MM.1S (cell line): ENCODE measurements at regions not wholly inside any gene's neighbourhood (a gene's known extent, or its start where the extent isn't known, plus 50 kb on each side); places are given as distances from the start of the nearest gene placed in this dataset.

Experiments used
- DNase-seq: peaks from one replicate; pipeline ENCODE4 v3.0.0-alpha.2; 2015
- H2AFZ ChIP-seq: fragments of 300-600 bp; sonication (generic); 2 replicates; pipeline ENCODE4 v1.6.0; 2016; ENCODE audit warnings: antibody characterized with exemption, low read length
- H3F3A ChIP-seq: fragments of 300-600 bp; sonication (generic); 2 replicates; pipeline ENCODE4 v1.6.1; 2016; ENCODE audit warnings: mild to moderate bottlenecking, antibody characterized with exemption, low read length, moderate library complexity, mixed read lengths; ENCODE audit not compliant: insufficient read depth
- H3K27ac ChIP-seq: fragments of 300-600 bp; sonication (generic); 2 replicates; pipeline ENCODE4 v1.5.1; 2016; ENCODE audit warnings: mild to moderate bottlenecking, low read length
- H3K27me3 ChIP-seq: fragments of 300-600 bp; sonication (generic); replicated peaks from 2 replicates; pipeline ENCODE4 v1.6.0; 2016; ENCODE audit warnings: low read length; ENCODE audit not compliant: insufficient read depth
- H3K36me3 ChIP-seq: fragments of 300-600 bp; sonication (generic); replicated peaks from 2 replicates; pipeline ENCODE4 v1.6.1; 2016; ENCODE audit warnings: mild to moderate bottlenecking, low read length, mixed read lengths; ENCODE audit not compliant: insufficient read depth
- H3K4me1 ChIP-seq: fragments of 300-600 bp; sonication (generic); 2 replicates; pipeline ENCODE4 v1.6.1; 2016; ENCODE audit warnings: low read length, mixed read lengths
- H3K4me2 ChIP-seq: fragments of 300-600 bp; sonication (generic); 2 replicates; pipeline ENCODE4 v1.6.0; 2016; ENCODE audit warnings: low read depth, low read length
- H3K4me3 ChIP-seq: fragments of 300-600 bp; sonication (generic); 2 replicates; pipeline ENCODE4 v1.5.1; 2016; ENCODE audit warnings: low read length, mixed read lengths
- H3K79me2 ChIP-seq: fragments of 300-600 bp; sonication (generic); 2 replicates; pipeline ENCODE4 v1.6.1; 2016; ENCODE audit warnings: mixed run types, low read length, mixed read lengths
- H3K9ac ChIP-seq: fragments of 300-600 bp; sonication (generic); 2 replicates; pipeline ENCODE4 v1.6.1; 2016; ENCODE audit warnings: low read length, mixed read lengths
- H3K9me2 ChIP-seq: fragments of 300-600 bp; sonication (generic); replicated peaks from 2 replicates; pipeline ENCODE4 v1.6.1; 2016; ENCODE audit warnings: mild to moderate bottlenecking, low read length, mixed read lengths; ENCODE audit not compliant: insufficient read depth
- H3K9me3 ChIP-seq: fragments of 300-600 bp; sonication (generic); replicated peaks from 2 replicates; pipeline ENCODE4 v1.6.1; 2016; ENCODE audit warnings: mild to moderate bottlenecking, low read length, mixed read lengths; ENCODE audit not compliant: insufficient read depth
- H4K20me1 ChIP-seq: fragments of 300-600 bp; sonication (generic); 2 replicates; pipeline ENCODE4 v1.6.1; 2016; ENCODE audit warnings: mild to moderate bottlenecking, low read length, moderate library complexity, mixed read lengths; ENCODE audit not compliant: insufficient read depth
- EZH2 ChIP-seq: fragments of 300-600 bp; sonication (generic); optimal IDR thresholded peaks from 2 replicates; pipeline ENCODE3; 2017; ENCODE audit warnings: low read depth, mild to moderate bottlenecking, antibody characterized with exemption, low read length, mixed read lengths
- EZH2phosphoT487 ChIP-seq: fragments of 300-600 bp; sonication (generic); IDR thresholded peaks from 2 replicates; pipeline ENCODE4 v1.6.1; 2018; ENCODE audit warnings: antibody characterized with exemption, low read length
- TF ChIP-seq, protein P1 (sequence below): fragments of 300-600 bp; sonication (generic); IDR thresholded peaks from 2 replicates; pipeline ENCODE4 v1.5.1; 2016; ENCODE audit warnings: antibody characterized with exemption, low read length, mixed read lengths

DNA sequence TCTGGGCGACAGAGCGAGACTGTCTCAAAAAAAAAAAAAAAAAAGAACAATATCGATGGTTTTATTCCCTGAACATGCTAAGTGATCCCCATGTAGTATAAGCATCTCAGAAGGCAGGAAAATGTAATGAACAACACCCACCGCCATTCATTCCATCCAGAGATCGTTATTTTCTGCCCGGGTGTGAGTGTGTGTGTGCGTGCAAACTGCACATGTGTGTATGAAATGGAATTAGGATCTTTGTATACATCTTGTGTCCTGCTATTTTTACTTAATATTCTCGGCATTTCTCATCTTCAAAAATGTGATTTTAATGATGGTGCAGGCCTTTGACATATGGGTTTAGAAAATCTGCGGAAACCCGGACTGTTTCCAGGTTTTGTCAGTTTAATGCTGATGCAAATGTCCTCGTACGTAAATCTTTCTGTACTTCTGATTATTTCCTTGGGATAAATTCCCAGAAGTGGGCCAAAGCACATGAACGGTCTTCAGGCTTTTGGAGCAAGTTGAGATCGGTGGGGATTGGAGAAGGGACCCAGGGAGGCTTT lies 254.8 kb downstream of the SEC14L1 start:
- no peaks in the 10 kb centered on the region for H3K27me3 ChIP-seq
- no peaks in the 10 kb centered on the region for H3K9me2 ChIP-seq
- TF ChIP-seq EZH2phosphoT487 = no peak
- TF ChIP-seq EZH2 = no peak
- TF ChIP-seq, protein P1, sequence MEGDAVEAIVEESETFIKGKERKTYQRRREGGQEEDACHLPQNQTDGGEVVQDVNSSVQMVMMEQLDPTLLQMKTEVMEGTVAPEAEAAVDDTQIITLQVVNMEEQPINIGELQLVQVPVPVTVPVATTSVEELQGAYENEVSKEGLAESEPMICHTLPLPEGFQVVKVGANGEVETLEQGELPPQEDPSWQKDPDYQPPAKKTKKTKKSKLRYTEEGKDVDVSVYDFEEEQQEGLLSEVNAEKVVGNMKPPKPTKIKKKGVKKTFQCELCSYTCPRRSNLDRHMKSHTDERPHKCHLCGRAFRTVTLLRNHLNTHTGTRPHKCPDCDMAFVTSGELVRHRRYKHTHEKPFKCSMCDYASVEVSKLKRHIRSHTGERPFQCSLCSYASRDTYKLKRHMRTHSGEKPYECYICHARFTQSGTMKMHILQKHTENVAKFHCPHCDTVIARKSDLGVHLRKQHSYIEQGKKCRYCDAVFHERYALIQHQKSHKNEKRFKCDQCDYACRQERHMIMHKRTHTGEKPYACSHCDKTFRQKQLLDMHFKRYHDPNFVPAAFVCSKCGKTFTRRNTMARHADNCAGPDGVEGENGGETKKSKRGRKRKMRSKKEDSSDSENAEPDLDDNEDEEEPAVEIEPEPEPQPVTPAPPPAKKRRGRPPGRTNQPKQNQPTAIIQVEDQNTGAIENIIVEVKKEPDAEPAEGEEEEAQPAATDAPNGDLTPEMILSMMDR = no peak
- no peaks in the 10 kb centered on the region for H3F3A ChIP-seq
- H3K4me1 ChIP-seq = no peaks in the 10 kb centered on the region
- no peaks in the 10 kb centered on the region for H3K36me3 ChIP-seq
- H4K20me1 ChIP-seq = no peaks in the 10 kb centered on the region; the same call in 1 of the 2 replicates
- H3K9me3 ChIP-seq = no peaks in the 10 kb centered on the region
- no peak overlapping the region for H3K9ac ChIP-seq
- peaks cover 95% of the 10 kb centered on the region for H3K79me2 ChIP-seq
- no peak overlapping the region for H3K4me3 ChIP-seq
- no peak for DNase-seq
- no peak overlapping the region for H3K27ac ChIP-seq
- no peak overlapping the region for H2AFZ ChIP-seq
- no peak overlapping the region for H3K4me2 ChIP-seq

GRCh38 chr17:77396610-77397009 lies 255.8 kb downstream of the SEC14L1 start:
- H3K36me3 ChIP-seq = no peaks in the 10 kb centered on the region
- no peak overlapping the region for H3K9ac ChIP-seq
- no peak for DNase-seq
- H4K20me1 ChIP-seq = no peaks in the 10 kb centered on the region; the same call in 1 of the 2 replicates
- H3K4me1 ChIP-seq = no peaks in the 10 kb centered on the region
- no peaks in the 10 kb centered on the region for H3K9me3 ChIP-seq
- H3K4me3 ChIP-seq = no peak overlapping the region
- no peaks in the 10 kb centered on the region for H3F3A ChIP-seq
- H3K27me3 ChIP-seq = no peaks in the 10 kb centered on the region
- no peaks in the 10 kb centered on the region for H3K9me2 ChIP-seq
- H3K4me2 ChIP-seq = no peak overlapping the region
- TF ChIP-seq EZH2phosphoT487 (no peak), EZH2 (no peak)
- TF ChIP-seq, protein P1 = no peak
- peaks cover 92% of the 10 kb centered on the region for H3K79me2 ChIP-seq
- H3K27ac ChIP-seq = no peak overlapping the region
- H2AFZ ChIP-seq = no peak overlapping the region

- Histone ChIP-seq H3K4me1 (no peaks in the 10 kb centered on the region), H3K9ac (no peak overlapping the region), H4K20me1 (no peaks in the 10 kb centered on the region), H3F3A (no peaks in the 10 kb centered on the region), H3K9me3 (no peaks in the 10 kb centered on the region), H3K79me2 (peaks cover 92% of the 10 kb centered on the region), H3K4me3 (no peak overlapping the region), H2AFZ (no peak overlapping the region), H3K27ac (no peak overlapping the region), H3K27me3 (no peaks in the 10 kb centered on the region), H3K4me2 (no peak overlapping the region), H3K36me3 (no peaks in the 10 kb centered on the region), H3K9me2 (no peaks in the 10 kb centered on the region)
- no peak for DNase-seq
- TF ChIP-seq EZH2 (no peak), EZH2phosphoT487 (no peak)
- TF ChIP-seq, protein P1 = no peak
Measured at GRCh38 chr17:77398274-77398673, 257.5 kb downstream of the SEC14L1 start.
